GF-D8 (cell line): ENCODE measurements at regions not wholly inside any gene's neighbourhood (a gene's known extent, or its start where the extent isn't known, plus 50 kb on each side); places are given as distances from the start of the nearest gene placed in this dataset.

Source experiments
- DNase-seq: peaks from one replicate; lab custom pipeline; 2025; lab: John Stamatoyannopoulos, UW

- no peak for DNase-seq
Observed at GRCh38 chr11:23023319-23023718, 163.0 kb upstream of the CCDC179 start.

GRCh38 chr11:23041001-23041503, 180.8 kb upstream of the CCDC179 start:
- no peak for DNase-seq

GRCh38 chr11:23058656-23059055, 198.4 kb upstream of the CCDC179 start:
- no peak for DNase-seq

- DNase-seq = no peak
Observed at GRCh38 chr11:23063276-23063675, 203.0 kb upstream of the CCDC179 start.

- no peak for DNase-seq
Observed at GRCh38 chr11:23078289-23078971, 218.2 kb upstream of the CCDC179 start.

- DNase-seq = no peak
Observed at GRCh38 chr11:23079382-23079813, 219.1 kb upstream of the CCDC179 start.

GRCh38 chr11:23087407-23087806, 227.1 kb upstream of the CCDC179 start:
- no peak for DNase-seq

GRCh38 chr11:23090659-23091058, 230.4 kb upstream of the CCDC179 start:
- no peak for DNase-seq

- DNase-seq = no peak
Observed at GRCh38 chr11:23095650-23096189, 235.4 kb upstream of the CCDC179 start.

- DNase-seq = no peak
Observed at GRCh38 chr11:23097891-23098290, 237.6 kb upstream of the CCDC179 start.

GRCh38 chr11:23099256-23099655, 239.0 kb upstream of the CCDC179 start:
- DNase-seq = no peak

- DNase-seq = no peak
Observed at GRCh38 chr11:23100726-23101125, 240.5 kb upstream of the CCDC179 start.

- DNase-seq = no peak
Observed at GRCh38 chr11:23103416-23103815, 243.1 kb upstream of the CCDC179 start.

GRCh38 chr11:23111527-23111926, 251.3 kb upstream of the CCDC179 start:
- no peak for DNase-seq

- no peak for DNase-seq
Observed at GRCh38 chr11:23112390-23112789, 252.1 kb upstream of the CCDC179 start.

GRCh38 chr11:23112987-23113886, 253.0 kb upstream of the CCDC179 start:
- peak; percentile 7 for DNase-seq

GRCh38 chr11:23113887-23114216, 253.6 kb upstream of the CCDC179 start:
- no peak for DNase-seq

- DNase-seq = no peak
Observed at GRCh38 chr11:23123753-23124152, 263.5 kb upstream of the CCDC179 start.

- DNase-seq = no peak
Observed at GRCh38 chr11:23124249-23124648, 264.0 kb upstream of the CCDC179 start.

GRCh38 chr11:23124996-23125395, 264.7 kb upstream of the CCDC179 start:
- DNase-seq = no peak

GRCh38 chr11:23127706-23128105, 267.4 kb upstream of the CCDC179 start:
- no peak for DNase-seq

GRCh38 chr11:23134627-23135026, 274.4 kb upstream of the CCDC179 start:
- no peak for DNase-seq

GRCh38 chr11:23138761-23139160, 278.5 kb upstream of the CCDC179 start:
- DNase-seq = no peak
